Gastrocnemius medialis (tissue), 4 donors: ENCODE measurements at regions not wholly inside any gene's neighbourhood (a gene's known extent, or its start where the extent isn't known, plus 50 kb on each side); places are given as distances from the start of the nearest gene placed in this dataset.

Experiments used
- CTCF ChIP-seq, 5 experiments: fragments of 450-650 bp in 3 of 5; fragments of 200-600 bp in 2 of 5; sonication (generic) in 2 of 5; IDR thresholded peaks in 4 of 5; conservative IDR thresholded peaks in 1 of 5; 1 replicate in 4 of 5; 2 replicates in 1 of 5; pipeline ENCODE4 v1.5.1; 2016 to 2019; ENCODE audit warnings: antibody characterized with exemption in 5 of 5, mild to moderate bottlenecking in 3 of 5, moderate library complexity in 3 of 5
- POLR2A ChIP-seq, 2 donors: fragments of 450-650 bp; IDR thresholded peaks; one replicate each; pipeline ENCODE4 v1.6.1; 2017; ENCODE audit warnings: antibody characterized with exemption in 2 of 2, mild to moderate bottlenecking in 2 of 2, moderate library complexity in 2 of 2

GRCh38 chr16:51670527-51670926 is 519.5 kb upstream of the SALL1 start:
- TF ChIP-seq CTCF (IDR thresholded peaks at IDR 0.05 in 4 of 5, conservative IDR thresholded peaks at IDR 0.05 in 1 of 5) (no peak), POLR2A (IDR thresholded peaks at IDR 0.05) (no peak)
